H1 (cell line): ENCODE measurements at regions not wholly inside any gene's neighbourhood (a gene's known extent, or its start where the extent isn't known, plus 50 kb on each side); places are given as distances from the start of the nearest gene placed in this dataset.

ENCODE experiments used
- CTCF ChIA-PET: fragments of 300-600 bp; sonication (Branson Sonifier 250); formaldehyde crosslinking; loops from one replicate; lab custom pipeline; 2021; ENCODE audit not compliant: partially characterized antibody; lab: Charles Lee
- POLR2A ChIA-PET: fragments of 300-600 bp; sonication (Branson Sonifier 250); formaldehyde crosslinking; loops from one replicate; lab custom pipeline; 2021; ENCODE audit warnings: inconsistent platforms; ENCODE audit not compliant: partially characterized antibody; lab: Charles Lee
- DNase-seq, 2 experiments: peaks; one replicate each; pipeline versions ENCODE4 v3.0.0 to v3.0.0-alpha.2; 2010 to 2022; ENCODE audit warnings: low spot score in 2 of 2, low read depth in 1 of 2, mixed read lengths in 1 of 2
- FAIRE-seq: peaks from 2 replicates; lab custom pipeline; 2011; peaks lifted over from hg19 to GRCh38; lab: Jason Lieb, UNC
- H2AFZ ChIP-seq: 2 replicates; pipeline ENCODE4 v1.8.1; 2012; ENCODE audit warnings: low read length, inconsistent platforms
- H2AK5ac ChIP-seq: 2 replicates; pipeline ENCODE4 v1.6.1; 2013; ENCODE audit warnings: low read depth, low read length
- H2BK120ac ChIP-seq: replicated peaks from 2 replicates; pipeline ENCODE3; 2013; ENCODE audit warnings: low read depth, low read length, inconsistent platforms
- H2BK12ac ChIP-seq: 2 replicates; pipeline ENCODE4 v1.6.1; 2013; ENCODE audit warnings: low read depth, low read length
- H2BK15ac ChIP-seq: 2 replicates; pipeline ENCODE4 v1.6.1; 2013; ENCODE audit warnings: low read length
- H2BK20ac ChIP-seq: 2 replicates; pipeline ENCODE4 v1.6.1; 2013; ENCODE audit warnings: low read length
- H2BK5ac ChIP-seq: 2 replicates; pipeline ENCODE4 v1.6.1; 2013; ENCODE audit warnings: low read depth, low read length
- H3K14ac ChIP-seq: 2 replicates; pipeline ENCODE4 v1.6.1; 2013; ENCODE audit warnings: inconsistent platforms; ENCODE audit not compliant: insufficient read length
- H3K18ac ChIP-seq: 2 replicates; pipeline ENCODE4 v1.6.1; 2013; ENCODE audit warnings: low read length; ENCODE audit errors: extremely low read depth
- H3K23ac ChIP-seq: 2 replicates; pipeline ENCODE4 v1.6.1; 2013; ENCODE audit warnings: inconsistent platforms; ENCODE audit not compliant: insufficient read length
- H3K23me2 ChIP-seq: 2 replicates; pipeline ENCODE4 v1.6.1; 2013; ENCODE audit warnings: low read depth, low read length
- H3K27ac ChIP-seq: 2 replicates; pipeline ENCODE4 v1.6.1; 2011; ENCODE audit warnings: low read depth, low read length, inconsistent platforms
- H3K27me3 ChIP-seq, 4 experiments: replicated peaks in 1 of 4; 1 replicate in 1 of 4; 2 replicates in 3 of 4; pipeline versions ENCODE4 v1.6.1 to v1.8.1; 2011 to 2013; ENCODE audit warnings: low read length in 3 of 4, mild to moderate bottlenecking in 3 of 4, inconsistent platforms in 2 of 4, mixed read lengths in 2 of 4, moderate library complexity in 1 of 4; ENCODE audit not compliant: control insufficient read depth in 3 of 4, insufficient read depth in 3 of 4; ENCODE audit errors: extremely low read depth in 1 of 4
- H3K36me3 ChIP-seq, 4 experiments: 2 replicates each; pipeline versions ENCODE4 v1.6.1 to v1.8.1; 2011 to 2013; ENCODE audit warnings: mild to moderate bottlenecking in 4 of 4, low read length in 3 of 4, moderate library complexity in 2 of 4, control low read depth in 1 of 4, inconsistent platforms in 1 of 4; ENCODE audit not compliant: insufficient read depth in 4 of 4, control insufficient read depth in 2 of 4
- H3K4ac ChIP-seq: replicated peaks from 2 replicates; pipeline ENCODE3; 2013; ENCODE audit warnings: low read length, low read depth, mixed read lengths, inconsistent platforms; ENCODE audit not compliant: insufficient read length
- H3K4me1 ChIP-seq, 4 experiments: replicated peaks in 1 of 4; 1 replicate in 1 of 4; 2 replicates in 3 of 4; pipeline versions ENCODE4 v1.6.1 to v1.8.1; 2011 to 2013; ENCODE audit warnings: low read length in 3 of 4, inconsistent platforms in 2 of 4, mixed read lengths in 1 of 4; ENCODE audit not compliant: insufficient read depth in 4 of 4, control insufficient read depth in 3 of 4
- H3K4me2 ChIP-seq, 2 experiments: 2 replicates each; pipeline versions ENCODE4 v1.6.1 to v1.8.1; 2011 to 2013; ENCODE audit warnings: low read depth in 2 of 2, low read length in 2 of 2, control low read depth in 1 of 2, inconsistent platforms in 1 of 2, mild to moderate bottlenecking in 1 of 2; ENCODE audit not compliant: insufficient read depth in 1 of 2
- H3K4me3 ChIP-seq, 4 experiments: fragments of 200-600, 300-600 bp in 1 of 4; sonication (generic), shearing (Covaris generic), sonication (Bioruptor Twin) in 1 of 4; 2 replicates each; pipeline versions ENCODE4 v1.5.1 to v1.8.1; 2011 to 2016; ENCODE audit warnings: low read length in 4 of 4, low read depth in 3 of 4, control low read depth in 2 of 4, inconsistent platforms in 2 of 4, mild to moderate bottlenecking in 2 of 4, mixed read lengths in 1 of 4, moderate library complexity in 1 of 4; ENCODE audit not compliant: insufficient read depth in 2 of 4; ENCODE audit errors: extremely low read depth in 1 of 4
- H3K56ac ChIP-seq: replicated peaks from 2 replicates; pipeline ENCODE3; 2013; ENCODE audit warnings: low read depth, mild to moderate bottlenecking, mixed read lengths, low read length, inconsistent platforms; ENCODE audit not compliant: insufficient read length
- H3K79me1 ChIP-seq: 2 replicates; pipeline ENCODE4 v1.6.1; 2013; ENCODE audit warnings: low read depth, low read length, control low read depth
- H3K79me2 ChIP-seq, 2 experiments: 2 replicates each; pipeline versions ENCODE4 v1.6.1 to v1.8.1; 2012 to 2013; ENCODE audit warnings: low read length in 2 of 2, mild to moderate bottlenecking in 2 of 2, inconsistent platforms in 1 of 2; ENCODE audit not compliant: insufficient read depth in 2 of 2, control insufficient read depth in 1 of 2
- H3K9ac ChIP-seq, 4 experiments: replicated peaks in 1 of 4; 1 replicate in 1 of 4; 2 replicates in 3 of 4; pipeline versions ENCODE4 v1.6.1 to v1.8.1; 2011 to 2013; ENCODE audit warnings: low read depth in 3 of 4, low read length in 3 of 4, control low read depth in 2 of 4, mild to moderate bottlenecking in 2 of 4, moderate library complexity in 2 of 4, inconsistent platforms in 1 of 4; ENCODE audit errors: extremely low read depth in 1 of 4
- H3K9me3 ChIP-seq, 2 experiments: 2 replicates each; pipeline versions ENCODE4 v1.6.1 to v1.8.1; 2012 to 2013; ENCODE audit warnings: mild to moderate bottlenecking in 2 of 2, moderate library complexity in 2 of 2, control low read depth in 1 of 2, inconsistent platforms in 1 of 2, low read depth in 1 of 2, low read length in 1 of 2, mixed read lengths in 1 of 2; ENCODE audit not compliant: insufficient read depth in 2 of 2
- H4K20me1 ChIP-seq, 2 experiments: replicated peaks in 1 of 2; 2 replicates each; pipeline versions ENCODE3 to v1.8.1; 2011 to 2013; ENCODE audit warnings: inconsistent platforms in 2 of 2, low read length in 2 of 2, mild to moderate bottlenecking in 1 of 2; ENCODE audit not compliant: insufficient read depth in 2 of 2, control insufficient read depth in 1 of 2
- H4K5ac ChIP-seq: 2 replicates; pipeline ENCODE4 v1.6.1; 2013; ENCODE audit warnings: low read length, low read depth, mixed read lengths, inconsistent platforms; ENCODE audit not compliant: insufficient read length
- H4K8ac ChIP-seq: 2 replicates; pipeline ENCODE4 v1.8.0; 2013; ENCODE audit warnings: mild to moderate bottlenecking, moderate library complexity, low read length, inconsistent platforms; ENCODE audit not compliant: insufficient read depth; ENCODE audit errors: extremely low read depth
- H4K91ac ChIP-seq: replicated peaks from 2 replicates; pipeline ENCODE3; 2013; ENCODE audit warnings: low read length, mixed read lengths, inconsistent platforms; ENCODE audit not compliant: insufficient read length
- GTF2F1 ChIP-seq: IDR thresholded peaks from 2 replicates; pipeline ENCODE4 v1.6.1; 2012; ENCODE audit warnings: low read depth, low read length, improper control_type of control experiment, borderline replicate concordance
- RFX5 ChIP-seq: IDR thresholded peaks from 2 replicates; pipeline ENCODE4 v1.6.1; 2011; ENCODE audit warnings: low read depth, low read length, improper control_type of control experiment, borderline replicate concordance
- WGBS, 2 experiments: shearing (Covaris generic) in 1 of 2; methylation state at CpG; one replicate each; pipeline versions ENCODE4 v1.1.6 to v1.1.7; 2013 to 2015; ENCODE audit warnings: low lambda C conversion rate in 2 of 2, mixed read lengths in 2 of 2, inconsistent platforms in 1 of 2, low coverage in 1 of 2, missing lambda C conversion rate in 1 of 2; ENCODE audit not compliant: insufficient replicate concordance in 2 of 2, insufficient coverage in 1 of 2, insufficient read length in 1 of 2; ENCODE audit errors: extremely low coverage in 1 of 2, missing lambda C conversion rate in 1 of 2; 5-methylcytosine and 5-hydroxymethylcytosine counted together
- TF ChIP-seq, protein P1 (sequence below): IDR thresholded peaks from 2 replicates; pipeline ENCODE4 v1.6.1; 2011; ENCODE audit warnings: low read depth, mild to moderate bottlenecking, low read length; ENCODE audit not compliant: insufficient read depth

- WGBS, 2 experiments, result 89% methylated on average over 9 of the region's 9 CpGs; no CpG with 5 or more reads in 1 of the 2 experiments
- Histone ChIP-seq H3K4me1 (no peaks in the 10 kb centered on the region), H3K14ac (no peak overlapping the region), H3K18ac (no peak overlapping the region), H3K79me1 (no peaks in the 10 kb centered on the region; the same call in 1 of the 2 replicates), H2BK20ac (no peak overlapping the region), H3K27me3 (no peaks in the 10 kb centered on the region), H2AFZ (no peak overlapping the region), H2BK12ac (no peak overlapping the region), H3K4ac (no peak overlapping the region), H4K8ac (no peak overlapping the region), H4K91ac (no peak overlapping the region), H2BK5ac (no peak overlapping the region), H3K9ac (no peak overlapping the region), H3K27ac (no peak overlapping the region), H3K9me3 (no peaks in the 10 kb centered on the region), H2BK120ac (no peak overlapping the region), H2AK5ac (no peak overlapping the region), H3K79me2 (no peaks in the 10 kb centered on the region), H4K20me1 (peaks cover 0 to 7% of the 10 kb centered on the region in 2 experiments), H2BK15ac (no peak overlapping the region), H3K4me3 (no peak overlapping the region), H3K4me2 (no peak overlapping the region), H3K36me3 (0 out of 8 replicates have a peak, but pooled peaks cover 0 to 3% (median 0%) of the 10 kb centered on the region in 4 experiments), H3K56ac (no peak overlapping the region), H3K23me2 (peaks cover 10% of the 10 kb centered on the region; the same call in 1 of the 2 replicates), H3K23ac (no peak overlapping the region), H4K5ac (no peak overlapping the region)
- DNase-seq (no peak), FAIRE-seq (no peak)
- CTCF ChIA-PET, result interaction anchor here (0.6 to 1.2 kb wide), 4 partner anchors 11 to 402 kb away, joined by 3 to 5 read pairs (median 4); no protein-coding TSS in a partner anchor
- TF ChIP-seq RFX5 (no peak), GTF2F1 (no peak)
- TF ChIP-seq, protein P1, sequence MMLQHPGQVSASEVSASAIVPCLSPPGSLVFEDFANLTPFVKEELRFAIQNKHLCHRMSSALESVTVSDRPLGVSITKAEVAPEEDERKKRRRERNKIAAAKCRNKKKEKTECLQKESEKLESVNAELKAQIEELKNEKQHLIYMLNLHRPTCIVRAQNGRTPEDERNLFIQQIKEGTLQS, result no peak
- POLR2A ChIA-PET, result interaction anchor here (1.5 to 2.0 kb wide), 2 partner anchors 10 kb away, joined by 3 to 5 read pairs; no protein-coding TSS in a partner anchor
These were observed 381.3 kb downstream of the CTTN start for GRCh38 chr11:70779433-70780245.
